GM12874 (cell line): ENCODE measurements at regions not wholly inside any gene's neighbourhood (a gene's known extent, or its start where the extent isn't known, plus 50 kb on each side); places are given as distances from the start of the nearest gene placed in this dataset.

ENCODE experiments used
- CTCF ChIP-seq: IDR thresholded peaks from 2 replicates; pipeline ENCODE4 v1.5.1; 2011; ENCODE audit warnings: low read depth, mild to moderate bottlenecking, control low read depth, low read length, moderate library complexity; ENCODE audit not compliant: insufficient read depth

- no peak for TF ChIP-seq CTCF
Measured at GRCh38 chr15:69758291-69758771, 305.7 kb downstream of the RPLP1 start.

DNA sequence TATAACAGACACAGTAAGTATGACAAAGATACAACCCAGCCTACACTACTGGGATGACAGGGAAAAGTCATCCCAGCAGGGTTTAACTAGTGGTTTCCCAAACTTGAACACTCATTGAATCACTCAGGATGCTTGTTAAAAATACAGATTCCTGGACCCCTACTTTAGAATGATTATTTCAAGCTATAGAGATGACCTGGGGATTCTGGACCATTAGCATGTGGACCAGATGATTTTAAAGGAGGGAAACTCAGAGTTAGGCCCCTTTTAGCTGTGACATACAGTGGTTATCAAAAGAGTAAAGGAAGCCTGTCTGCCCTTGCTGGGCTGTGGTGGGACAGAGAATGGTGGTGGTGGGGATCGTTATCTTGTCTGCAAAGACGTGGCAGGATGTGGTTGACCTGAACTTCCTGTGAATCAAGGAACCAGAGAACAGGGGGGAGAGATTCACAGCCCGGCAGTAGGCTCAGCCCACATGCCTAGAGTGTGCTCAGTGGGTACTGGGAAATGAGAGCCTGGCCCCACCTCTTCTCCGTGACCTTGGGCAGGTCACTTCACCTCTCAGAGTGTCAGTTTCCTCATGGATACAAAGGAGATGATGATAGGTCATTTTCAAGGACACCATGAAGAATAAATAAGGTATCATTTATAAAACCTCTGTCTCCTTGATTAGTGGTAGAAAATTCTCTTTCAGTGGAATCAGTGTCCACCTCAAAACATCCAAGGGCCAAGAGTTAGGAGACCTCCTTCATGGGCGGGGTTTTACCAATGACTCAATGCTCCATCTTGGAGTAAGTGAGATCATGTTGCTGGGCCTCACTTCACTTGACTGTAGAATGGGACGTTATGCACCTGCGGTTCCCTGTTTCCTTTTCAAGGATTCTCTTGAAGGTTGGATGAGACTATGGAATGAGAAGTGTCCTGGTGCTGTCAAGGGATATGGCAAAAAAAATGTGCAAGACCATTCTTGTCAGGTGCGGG is 306.5 kb downstream of the RPLP1 start:
- no peak for TF ChIP-seq CTCF

- no peak for TF ChIP-seq CTCF
Measured at GRCh38 chr15:69760258-69760845, 307.7 kb downstream of the RPLP1 start.

DNA sequence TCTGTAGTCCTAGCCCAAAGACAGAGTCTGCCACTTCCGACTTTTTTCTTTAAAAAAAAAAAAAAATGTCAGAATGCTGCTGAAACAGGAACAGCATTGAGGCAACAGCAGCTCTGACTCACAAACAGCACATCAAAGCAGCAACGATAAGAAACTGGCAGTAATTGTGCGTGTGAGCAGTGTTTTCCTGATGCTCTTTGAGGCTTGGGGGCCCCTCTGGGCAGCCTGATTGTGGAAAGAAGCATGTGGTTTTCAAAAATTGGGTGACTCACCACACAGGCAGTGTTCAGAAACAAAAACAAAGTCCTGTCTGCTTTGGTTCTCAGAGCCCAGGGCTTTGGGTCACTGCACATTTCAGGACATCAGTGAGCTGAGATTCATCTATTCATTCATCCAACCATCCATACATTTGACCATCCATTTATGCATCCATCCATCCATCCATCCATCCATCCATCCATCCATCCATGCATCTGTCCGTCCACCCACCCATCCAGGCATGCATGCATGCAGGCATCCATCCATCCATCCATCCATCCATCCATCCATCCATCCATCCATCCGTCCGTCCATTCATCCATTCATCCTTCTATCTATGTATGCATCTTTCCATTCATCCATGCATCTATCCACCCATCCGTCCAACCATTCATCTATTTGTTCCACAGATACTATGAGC is 308.4 kb downstream of the RPLP1 start:
- no peak for TF ChIP-seq CTCF

DNA sequence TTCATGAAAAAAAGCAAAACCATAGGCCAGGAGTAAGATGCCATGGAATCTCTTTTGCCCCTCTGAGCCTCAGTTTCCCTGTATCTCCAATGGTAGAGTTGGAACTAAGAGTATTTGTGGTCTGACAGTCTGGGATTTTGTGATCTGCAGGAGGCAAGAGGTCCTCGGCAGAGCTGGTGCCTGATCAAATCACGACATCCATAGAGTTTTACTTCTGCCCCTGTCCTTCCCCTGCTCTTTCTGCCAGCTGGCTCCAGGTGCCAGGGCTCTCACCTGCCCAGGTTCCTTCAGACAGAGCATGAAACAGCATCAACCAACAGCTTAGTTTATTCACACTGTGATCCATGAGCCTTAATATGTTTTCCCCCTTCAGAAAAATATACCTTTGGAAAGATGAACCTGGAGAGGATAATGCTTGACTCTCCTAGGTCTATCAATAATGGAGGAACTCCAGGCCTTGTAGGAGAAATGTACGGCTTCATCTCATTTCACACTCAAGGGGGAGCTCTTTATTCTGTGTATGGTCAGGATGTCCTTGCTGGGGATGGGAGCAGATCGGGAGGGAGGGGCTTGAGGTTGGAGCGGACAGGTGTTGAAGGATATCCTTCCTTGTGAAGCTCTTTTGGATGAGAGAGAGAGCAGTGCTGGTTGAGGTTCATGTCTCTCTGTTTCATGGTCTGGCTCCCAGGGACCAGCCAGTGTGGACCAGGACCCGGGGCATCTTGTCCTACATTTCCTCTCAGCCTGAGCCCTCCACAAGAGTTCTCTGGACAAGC is 309.9 kb downstream of the RPLP1 start:
- TF ChIP-seq CTCF: no peak

- TF ChIP-seq CTCF: no peak
Measured at GRCh38 chr15:69763831-69764230, 311.2 kb downstream of the RPLP1 start.
